ENCODE measurements at regions not wholly inside any gene's neighbourhood (a gene's known extent, or its start where the extent isn't known, plus 50 kb on each side); places are given as distances from the start of the nearest gene placed in this dataset.

GRCh38 chr15:26477044-26477443 is 295.8 kb downstream of the GABRB3 start:
- Histone ChIP-seq H3K9ac (ENCODE audit: low read length) (no peak overlapping the region), H4K8ac (ENCODE audit: low read depth, low read length) (no peak overlapping the region), H3K4ac (ENCODE audit: low read depth, low read length) (no peak overlapping the region), H3K79me1 (ENCODE audit: low read length) (no peaks in the 10 kb centered on the region), H3K23ac (ENCODE audit: low read length) (no peak overlapping the region), H3K4me3 (ENCODE audit: low read length) (no peak overlapping the region), H3K27ac (ENCODE audit: low read depth, low read length) (no peak overlapping the region), H3K4me1 (ENCODE audit: control insufficient read depth, low read depth, low read length) (no peaks in the 10 kb centered on the region), H2AK5ac (ENCODE audit: low read length) (no peak overlapping the region), H3K79me2 (ENCODE audit: control insufficient read depth, insufficient read depth, low read length) (no peaks in the 10 kb centered on the region), H2BK120ac (ENCODE audit: low read depth, low read length) (no peak overlapping the region), H3K18ac (ENCODE audit: low read length) (no peak overlapping the region), H2BK5ac (ENCODE audit: low read length) (no peak overlapping the region), H4K5ac (ENCODE audit: low read length) (no peak overlapping the region), H3K36me3 (ENCODE audit: control insufficient read depth, insufficient read depth, low read length) (no peaks in the 10 kb centered on the region), H3K4me2 (ENCODE audit: low read length) (no peak overlapping the region), H3K27me3 (ENCODE audit: insufficient read depth, low read length, poor library complexity) (no peaks in the 10 kb centered on the region), H3K56ac (ENCODE audit: low read length) (no peak overlapping the region), H2BK15ac (replicated peaks; ENCODE audit: low read depth) (no peak overlapping the region)
- DNase-seq: no peak
- whole genome bisulfite sequencing (ENCODE audit: extremely low coverage, insufficient coverage, low lambda C conversion rate): no CpG with 5 or more reads among the region's 5 CpGs

- no peak overlapping the region for H3K4me2 ChIP-seq (ENCODE audit: low read length)
- WGBS (ENCODE audit: extremely low coverage, insufficient coverage, low lambda C conversion rate): no CpG with 5 or more reads among the region's 7 CpGs
- no peak for DNase-seq
- no peak overlapping the region for H2AK5ac ChIP-seq (ENCODE audit: low read length)
- H3K79me1 ChIP-seq (ENCODE audit: low read length): no peaks in the 10 kb centered on the region
- no peaks in the 10 kb centered on the region for H3K79me2 ChIP-seq (ENCODE audit: control insufficient read depth, insufficient read depth, low read length)
- no peaks in the 10 kb centered on the region for H3K36me3 ChIP-seq (ENCODE audit: control insufficient read depth, insufficient read depth, low read length)
- no peak overlapping the region for H4K5ac ChIP-seq (ENCODE audit: low read length)
- no peak overlapping the region for H3K56ac ChIP-seq (ENCODE audit: low read length)
- no peak overlapping the region for H3K4ac ChIP-seq (ENCODE audit: low read depth, low read length)
- H2BK15ac ChIP-seq (replicated peaks; ENCODE audit: low read depth): no peak overlapping the region
- H3K27ac ChIP-seq (ENCODE audit: low read depth, low read length): no peak overlapping the region
- no peak overlapping the region for H3K9ac ChIP-seq (ENCODE audit: low read length)
- no peak overlapping the region for H2BK120ac ChIP-seq (ENCODE audit: low read depth, low read length)
- no peak overlapping the region for H3K23ac ChIP-seq (ENCODE audit: low read length)
- no peak overlapping the region for H4K8ac ChIP-seq (ENCODE audit: low read depth, low read length)
- no peak overlapping the region for H2BK5ac ChIP-seq (ENCODE audit: low read length)
- H3K27me3 ChIP-seq (ENCODE audit: insufficient read depth, low read length, poor library complexity): no peaks in the 10 kb centered on the region
- no peak overlapping the region for H3K18ac ChIP-seq (ENCODE audit: low read length)
- no peaks in the 10 kb centered on the region for H3K4me1 ChIP-seq (ENCODE audit: control insufficient read depth, low read depth, low read length)
- H3K4me3 ChIP-seq (ENCODE audit: low read length): no peak overlapping the region
Measured at GRCh38 chr15:26475554-26475953, 297.3 kb downstream of the GABRB3 start.

GRCh38 chr15:26472661-26473060 is 300.2 kb downstream of the GABRB3 start:
- WGBS (ENCODE audit: extremely low coverage, insufficient coverage, low lambda C conversion rate): no CpG with 5 or more reads among the region's 5 CpGs
- Histone ChIP-seq H4K8ac (ENCODE audit: low read depth, low read length) (no peak overlapping the region), H3K56ac (ENCODE audit: low read length) (no peak overlapping the region), H2BK15ac (replicated peaks; ENCODE audit: low read depth) (no peak overlapping the region), H3K9ac (ENCODE audit: low read length) (no peak overlapping the region), H3K4me3 (ENCODE audit: low read length) (no peak overlapping the region), H3K27me3 (ENCODE audit: insufficient read depth, low read length, poor library complexity) (no peaks in the 10 kb centered on the region), H3K27ac (ENCODE audit: low read depth, low read length) (no peak overlapping the region), H3K4me2 (ENCODE audit: low read length) (no peak overlapping the region), H2AK5ac (ENCODE audit: low read length) (no peak overlapping the region), H4K5ac (ENCODE audit: low read length) (no peak overlapping the region), H3K4ac (ENCODE audit: low read depth, low read length) (no peak overlapping the region), H3K79me1 (ENCODE audit: low read length) (no peaks in the 10 kb centered on the region), H3K79me2 (ENCODE audit: control insufficient read depth, insufficient read depth, low read length) (no peaks in the 10 kb centered on the region), H3K23ac (ENCODE audit: low read length) (no peak overlapping the region), H2BK120ac (ENCODE audit: low read depth, low read length) (no peak overlapping the region), H3K36me3 (ENCODE audit: control insufficient read depth, insufficient read depth, low read length) (no peaks in the 10 kb centered on the region), H3K4me1 (ENCODE audit: control insufficient read depth, low read depth, low read length) (no peaks in the 10 kb centered on the region), H3K18ac (ENCODE audit: low read length) (no peak overlapping the region), H2BK5ac (ENCODE audit: low read length) (no peak overlapping the region)
- no peak for DNase-seq

- H3K4ac ChIP-seq (ENCODE audit: low read depth, low read length): no peak overlapping the region
- H3K27ac ChIP-seq (ENCODE audit: low read depth, low read length): no peak overlapping the region
- H3K4me3 ChIP-seq (ENCODE audit: low read length): no peak overlapping the region
- no peaks in the 10 kb centered on the region for H3K4me1 ChIP-seq (ENCODE audit: control insufficient read depth, low read depth, low read length)
- H3K23ac ChIP-seq (ENCODE audit: low read length): no peak overlapping the region
- no peak overlapping the region for H2BK15ac ChIP-seq (replicated peaks; ENCODE audit: low read depth)
- H2AK5ac ChIP-seq (ENCODE audit: low read length): no peak overlapping the region
- no peak overlapping the region for H3K56ac ChIP-seq (ENCODE audit: low read length)
- H4K8ac ChIP-seq (ENCODE audit: low read depth, low read length): no peak overlapping the region
- H2BK5ac ChIP-seq (ENCODE audit: low read length): no peak overlapping the region
- no peaks in the 10 kb centered on the region for H3K79me2 ChIP-seq (ENCODE audit: control insufficient read depth, insufficient read depth, low read length)
- H2BK120ac ChIP-seq (ENCODE audit: low read depth, low read length): no peak overlapping the region
- no peaks in the 10 kb centered on the region for H3K27me3 ChIP-seq (ENCODE audit: insufficient read depth, low read length, poor library complexity)
- WGBS (ENCODE audit: extremely low coverage, insufficient coverage, low lambda C conversion rate): no CpG with 5 or more reads among the region's 13 CpGs
- no peak overlapping the region for H4K5ac ChIP-seq (ENCODE audit: low read length)
- no peak overlapping the region for H3K18ac ChIP-seq (ENCODE audit: low read length)
- H3K4me2 ChIP-seq (ENCODE audit: low read length): no peak overlapping the region
- no peaks in the 10 kb centered on the region for H3K36me3 ChIP-seq (ENCODE audit: control insufficient read depth, insufficient read depth, low read length)
- H3K9ac ChIP-seq (ENCODE audit: low read length): no peak overlapping the region
- no peaks in the 10 kb centered on the region for H3K79me1 ChIP-seq (ENCODE audit: low read length)
- no peak for DNase-seq
Measured at GRCh38 chr15:26461847-26462608, 310.8 kb downstream of the GABRB3 start.

GRCh38 chr15:26460165-26460564 is 312.7 kb downstream of the GABRB3 start:
- Histone ChIP-seq H2BK5ac (ENCODE audit: low read length) (no peak overlapping the region), H3K23ac (ENCODE audit: low read length) (no peak overlapping the region), H3K36me3 (ENCODE audit: control insufficient read depth, insufficient read depth, low read length) (no peaks in the 10 kb centered on the region), H4K5ac (ENCODE audit: low read length) (no peak overlapping the region), H3K56ac (ENCODE audit: low read length) (no peak overlapping the region), H4K8ac (ENCODE audit: low read depth, low read length) (no peak overlapping the region), H3K27me3 (ENCODE audit: insufficient read depth, low read length, poor library complexity) (no peaks in the 10 kb centered on the region), H3K9ac (ENCODE audit: low read length) (no peak overlapping the region), H2AK5ac (ENCODE audit: low read length) (no peak overlapping the region), H2BK120ac (ENCODE audit: low read depth, low read length) (no peak overlapping the region), H3K4me3 (ENCODE audit: low read length) (no peak overlapping the region), H3K4me1 (ENCODE audit: control insufficient read depth, low read depth, low read length) (no peaks in the 10 kb centered on the region), H3K4ac (ENCODE audit: low read depth, low read length) (no peak overlapping the region), H2BK15ac (replicated peaks; ENCODE audit: low read depth) (no peak overlapping the region), H3K4me2 (ENCODE audit: low read length) (no peak overlapping the region), H3K18ac (ENCODE audit: low read length) (no peak overlapping the region), H3K27ac (ENCODE audit: low read depth, low read length) (no peak overlapping the region), H3K79me1 (ENCODE audit: low read length) (no peaks in the 10 kb centered on the region), H3K79me2 (ENCODE audit: control insufficient read depth, insufficient read depth, low read length) (no peaks in the 10 kb centered on the region)
- no CpG with 5 or more reads among the region's 2 CpGs for WGBS (ENCODE audit: extremely low coverage, insufficient coverage, low lambda C conversion rate)
- DNase-seq: no peak

- H3K9ac ChIP-seq (ENCODE audit: low read length): no peak overlapping the region
- no peaks in the 10 kb centered on the region for H3K79me2 ChIP-seq (ENCODE audit: control insufficient read depth, insufficient read depth, low read length)
- no peak overlapping the region for H3K56ac ChIP-seq (ENCODE audit: low read length)
- H3K4me2 ChIP-seq (ENCODE audit: low read length): no peak overlapping the region
- H2BK5ac ChIP-seq (ENCODE audit: low read length): no peak overlapping the region
- no peaks in the 10 kb centered on the region for H3K4me1 ChIP-seq (ENCODE audit: control insufficient read depth, low read depth, low read length)
- DNase-seq: no peak
- no peaks in the 10 kb centered on the region for H3K27me3 ChIP-seq (ENCODE audit: insufficient read depth, low read length, poor library complexity)
- H4K8ac ChIP-seq (ENCODE audit: low read depth, low read length): no peak overlapping the region
- no peaks in the 10 kb centered on the region for H3K79me1 ChIP-seq (ENCODE audit: low read length)
- no peak overlapping the region for H3K4ac ChIP-seq (ENCODE audit: low read depth, low read length)
- H3K4me3 ChIP-seq (ENCODE audit: low read length): no peak overlapping the region
- H2BK15ac ChIP-seq (replicated peaks; ENCODE audit: low read depth): no peak overlapping the region
- H3K27ac ChIP-seq (ENCODE audit: low read depth, low read length): no peak overlapping the region
- H4K5ac ChIP-seq (ENCODE audit: low read length): no peak overlapping the region
- WGBS (ENCODE audit: extremely low coverage, insufficient coverage, low lambda C conversion rate): no CpG with 5 or more reads among the region's 2 CpGs
- H3K23ac ChIP-seq (ENCODE audit: low read length): no peak overlapping the region
- H3K36me3 ChIP-seq (ENCODE audit: control insufficient read depth, insufficient read depth, low read length): no peaks in the 10 kb centered on the region
- H3K18ac ChIP-seq (ENCODE audit: low read length): no peak overlapping the region
- H2BK120ac ChIP-seq (ENCODE audit: low read depth, low read length): no peak overlapping the region
- no peak overlapping the region for H2AK5ac ChIP-seq (ENCODE audit: low read length)
Measured at GRCh38 chr15:26455828-26456227, 317.0 kb downstream of the GABRB3 start.
